ENCODE measurements at regions not wholly inside any gene's neighbourhood (a gene's known extent, or its start where the extent isn't known, plus 50 kb on each side); places are given as distances from the start of the nearest gene placed in this dataset.

DNA sequence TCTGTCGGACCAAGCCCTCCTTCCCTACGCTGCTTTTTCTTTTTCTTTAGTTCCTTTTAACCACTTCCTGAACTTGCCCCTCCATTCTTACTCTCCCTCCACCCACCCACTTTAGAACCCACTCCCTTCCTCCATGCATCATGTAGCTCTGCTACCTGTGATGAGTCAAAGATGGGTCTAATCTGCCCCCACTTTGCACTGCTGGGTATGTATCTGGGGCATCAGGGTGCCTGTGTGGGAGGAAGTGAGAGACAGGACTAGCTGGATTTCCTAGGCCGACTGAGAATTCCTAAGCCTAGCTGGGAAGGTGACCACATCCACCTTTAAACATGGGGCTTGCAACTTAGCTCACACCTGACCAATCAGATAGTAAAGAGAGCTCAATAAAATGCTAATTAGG lies 157.7 kb downstream of the SEC16B start:
- Mint-ChIP-seq H3K9me3 (peaks cover 26% of the 10 kb centered on the region), H3K4me3 (no peak overlapping the region), H3K27ac (no peak overlapping the region), H3K36me3 (no peaks in the 10 kb centered on the region), H3K4me1 (no peaks in the 10 kb centered on the region)
- no peak for DNase-seq (ENCODE audit: low spot score in 2 of 2)
- no peak for ATAC-seq

DNA sequence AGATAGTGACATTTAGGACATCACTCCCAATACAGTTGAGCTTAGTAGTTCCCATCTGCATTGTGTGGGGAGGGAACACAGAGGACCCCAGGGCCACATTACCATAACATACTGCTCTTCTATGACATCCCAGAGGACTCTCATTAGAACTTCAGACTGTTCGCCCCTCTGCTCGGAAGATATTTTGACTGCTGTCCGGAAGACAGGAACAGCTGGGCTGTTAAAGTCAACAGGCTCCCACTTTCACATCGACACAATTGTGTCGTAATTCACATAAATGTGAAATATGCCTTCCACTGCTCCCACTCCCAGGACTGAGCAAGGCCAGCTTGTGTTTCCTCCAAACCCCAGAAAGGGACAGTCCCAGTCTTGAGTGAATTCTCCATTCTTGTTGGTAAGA lies 158.4 kb downstream of the SEC16B start:
- ATAC-seq (no peak), DNase-seq (ENCODE audit: low spot score in 2 of 2) (no peak)
- H3K4me1 Mint-ChIP-seq = no peaks in the 10 kb centered on the region
- H3K27ac Mint-ChIP-seq = no peak overlapping the region
- H3K9me3 Mint-ChIP-seq = peaks cover 21% of the 10 kb centered on the region
- H3K4me3 Mint-ChIP-seq = no peak overlapping the region
- H3K36me3 Mint-ChIP-seq = no peaks in the 10 kb centered on the region

DNA sequence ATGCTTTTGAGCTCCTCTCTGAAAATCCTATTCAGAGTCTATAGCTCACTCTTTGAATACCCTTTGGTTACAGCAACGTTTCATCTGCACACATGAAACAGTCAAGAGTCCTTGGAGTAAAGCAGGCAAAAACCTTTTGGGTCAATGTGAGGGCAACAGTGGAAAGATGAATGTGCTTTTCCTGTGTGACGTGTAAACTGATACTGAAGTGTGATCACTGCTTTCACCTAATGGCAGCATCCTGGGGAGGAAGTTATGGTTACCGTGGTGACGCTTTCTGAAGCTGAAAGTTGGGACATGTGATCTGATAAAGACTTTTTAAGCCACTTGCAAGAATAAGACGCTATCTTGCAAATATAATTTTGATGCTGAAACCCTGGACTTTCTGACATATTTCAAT lies 160.0 kb downstream of the SEC16B start:
- no peak overlapping the region for H3K4me3 Mint-ChIP-seq
- DNase-seq (ENCODE audit: low spot score in 2 of 2) (no peak), ATAC-seq (no peak)
- H3K4me1 Mint-ChIP-seq = no peaks in the 10 kb centered on the region
- no peaks in the 10 kb centered on the region for H3K36me3 Mint-ChIP-seq
- peaks cover 18% of the 10 kb centered on the region for H3K9me3 Mint-ChIP-seq
- no peak overlapping the region for H3K27ac Mint-ChIP-seq

DNA sequence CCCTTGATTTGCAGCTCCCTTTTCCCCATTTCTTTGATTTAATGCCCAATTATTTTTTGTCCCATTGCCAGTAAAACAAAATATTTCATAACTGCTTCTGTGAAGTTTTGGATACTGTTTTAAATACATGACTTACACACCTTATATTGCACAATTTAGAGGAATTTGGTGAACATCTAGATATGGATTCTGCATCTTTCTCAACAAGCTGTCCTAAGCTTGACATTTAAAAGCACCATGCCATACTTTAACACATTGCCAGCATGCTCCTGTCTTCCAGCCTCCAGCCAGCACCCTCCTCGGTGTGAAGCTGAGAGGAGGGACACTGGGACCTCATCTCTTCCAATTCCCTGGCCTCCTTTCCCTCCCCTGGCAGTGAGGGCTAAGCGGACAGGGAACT lies 167.6 kb downstream of the SEC16B start:
- Mint-ChIP-seq H3K9me3 (peaks cover 16% of the 10 kb centered on the region), H3K4me3 (no peak overlapping the region), H3K4me1 (no peaks in the 10 kb centered on the region), H3K36me3 (no peaks in the 10 kb centered on the region), H3K27ac (no peak overlapping the region)
- DNase-seq (ENCODE audit: low spot score in 2 of 2) (no peak), ATAC-seq (no peak)

DNA sequence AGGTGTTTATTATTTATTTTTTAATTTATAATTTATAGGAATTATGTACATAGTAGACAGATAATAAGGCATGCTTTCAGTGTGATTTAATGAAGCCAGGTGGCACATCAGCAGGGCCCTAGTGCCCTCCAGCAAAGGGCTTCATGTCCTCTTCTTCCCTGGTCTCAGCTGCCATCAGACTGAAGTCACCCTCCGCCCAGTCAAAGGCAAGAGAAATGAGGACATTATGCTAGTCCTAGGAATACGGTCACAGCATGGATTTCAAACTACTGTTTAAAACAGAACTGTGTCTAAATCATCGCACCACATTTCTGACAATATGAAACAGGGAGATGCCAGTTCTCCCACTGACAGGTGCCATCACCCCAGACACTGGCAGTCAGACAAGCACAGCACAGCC lies 168.1 kb downstream of the SEC16B start:
- H3K9me3 Mint-ChIP-seq = peaks cover 21% of the 10 kb centered on the region
- no peak for ATAC-seq
- no peak overlapping the region for H3K4me3 Mint-ChIP-seq
- no peak for DNase-seq (ENCODE audit: low spot score in 2 of 2)
- H3K36me3 Mint-ChIP-seq = no peaks in the 10 kb centered on the region
- no peaks in the 10 kb centered on the region for H3K4me1 Mint-ChIP-seq
- H3K27ac Mint-ChIP-seq = no peak overlapping the region

DNA sequence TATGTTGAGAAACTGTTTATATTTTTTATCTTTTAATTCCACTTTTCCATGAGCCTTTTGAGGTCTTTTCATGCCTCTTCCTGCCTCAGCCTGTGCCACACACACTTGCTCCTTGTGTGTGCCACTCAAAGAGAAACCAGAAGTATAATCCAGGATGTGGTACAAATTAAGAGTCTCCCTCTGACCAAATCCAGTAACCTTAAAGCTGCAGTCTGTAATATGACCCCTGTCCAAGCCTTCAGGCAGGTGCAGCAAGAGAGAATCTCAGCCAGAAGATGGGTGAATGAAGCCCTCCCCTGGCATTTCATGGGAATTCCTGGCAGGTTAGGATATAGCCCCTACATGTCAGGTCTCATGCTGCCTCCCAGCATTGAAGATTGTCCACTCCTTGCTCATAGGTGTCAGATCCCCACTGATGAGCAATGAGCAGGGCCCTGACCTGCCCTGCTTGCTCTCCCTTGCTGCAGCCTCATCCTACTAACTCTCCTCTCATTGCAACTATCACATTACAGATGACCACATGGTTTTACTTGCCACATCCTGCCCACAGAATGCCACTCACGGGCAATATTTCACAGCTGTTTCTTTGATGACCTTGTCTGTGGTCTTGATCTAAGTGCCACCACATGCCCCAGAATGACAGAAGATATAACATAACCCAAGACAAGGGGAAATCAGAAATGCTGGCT lies 169.3 kb downstream of the SEC16B start:
- DNase-seq (ENCODE audit: low spot score in 2 of 2) (no peak), ATAC-seq (no peak)
- no peaks in the 10 kb centered on the region for H3K4me1 Mint-ChIP-seq
- peaks cover 21% of the 10 kb centered on the region for H3K9me3 Mint-ChIP-seq
- no peak overlapping the region for H3K4me3 Mint-ChIP-seq
- H3K36me3 Mint-ChIP-seq = no peaks in the 10 kb centered on the region
- H3K27ac Mint-ChIP-seq = no peak overlapping the region

DNA sequence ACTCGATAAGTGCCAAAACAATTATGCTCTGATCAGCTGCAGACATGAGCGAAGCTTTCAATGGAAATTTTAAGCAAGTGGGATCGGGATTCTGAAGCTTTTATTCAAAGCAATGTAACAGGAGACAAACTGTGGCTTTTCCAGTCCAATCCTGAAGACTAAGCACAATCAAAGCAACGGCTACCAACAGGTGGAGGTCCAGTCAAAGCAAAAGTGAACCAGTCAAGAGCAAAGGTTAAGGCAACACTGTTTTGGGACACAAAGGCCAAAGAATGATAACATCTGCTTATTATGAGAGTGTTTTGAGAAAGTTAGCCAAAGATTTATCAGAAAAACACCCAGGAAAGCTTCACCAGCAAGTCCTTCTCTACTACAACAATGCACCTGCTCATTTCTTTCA lies 170.1 kb downstream of the SEC16B start:
- Mint-ChIP-seq H3K27ac (no peak overlapping the region), H3K4me1 (no peaks in the 10 kb centered on the region), H3K4me3 (no peak overlapping the region), H3K9me3 (peaks cover 20% of the 10 kb centered on the region), H3K36me3 (no peaks in the 10 kb centered on the region)
- ATAC-seq = no peak
- no peak for DNase-seq (ENCODE audit: low spot score in 2 of 2)

DNA sequence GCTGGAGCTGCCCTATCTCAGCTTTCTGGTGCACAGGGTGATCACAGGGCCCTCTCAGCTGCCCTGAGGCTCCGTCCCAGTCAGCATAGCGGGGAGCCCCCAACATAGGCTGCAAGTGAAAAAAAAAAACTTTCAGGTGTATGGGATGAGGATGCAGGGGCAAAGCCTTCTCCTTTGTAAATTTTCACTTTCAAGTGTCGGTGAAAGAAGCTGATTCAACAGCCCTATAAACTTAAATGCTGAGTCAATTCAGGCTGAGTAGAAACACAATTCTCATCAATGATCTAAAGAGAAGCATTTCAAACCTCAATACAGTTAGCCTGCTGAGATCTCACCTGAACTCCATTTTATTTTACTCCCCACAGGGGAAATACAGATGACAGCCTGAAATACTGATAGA lies 171.2 kb downstream of the SEC16B start:
- Mint-ChIP-seq H3K4me3 (no peak overlapping the region), H3K27ac (no peak overlapping the region), H3K4me1 (no peaks in the 10 kb centered on the region), H3K9me3 (peaks cover 16% of the 10 kb centered on the region), H3K36me3 (no peaks in the 10 kb centered on the region)
- ATAC-seq (no peak), DNase-seq (ENCODE audit: low spot score in 2 of 2) (no peak)

DNA sequence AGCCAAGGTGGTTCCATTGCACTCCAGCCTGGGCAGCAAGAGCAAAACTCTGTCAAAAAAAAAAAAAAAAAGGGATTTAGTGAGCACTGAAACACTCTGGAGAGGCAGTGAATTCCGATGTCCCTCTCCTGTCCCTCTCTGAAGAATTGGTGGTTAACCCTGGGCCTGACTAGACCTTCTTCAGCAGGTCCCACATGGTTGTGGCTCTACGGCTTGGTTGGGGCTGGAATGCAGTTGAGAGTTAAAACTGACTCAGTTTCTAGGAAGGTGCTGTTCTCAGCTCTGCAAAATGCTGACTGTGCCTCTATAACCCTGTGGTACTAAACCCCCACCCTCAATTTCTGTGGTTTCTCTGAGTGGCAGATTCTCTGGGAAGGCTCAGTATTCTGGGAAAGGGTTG lies 173.3 kb downstream of the SEC16B start:
- H3K4me1 Mint-ChIP-seq = no peaks in the 10 kb centered on the region
- DNase-seq (ENCODE audit: low spot score in 2 of 2) (no peak), ATAC-seq (no peak)
- no peaks in the 10 kb centered on the region for H3K36me3 Mint-ChIP-seq
- no peak overlapping the region for H3K4me3 Mint-ChIP-seq
- peaks cover 19% of the 10 kb centered on the region for H3K9me3 Mint-ChIP-seq
- H3K27ac Mint-ChIP-seq = no peak overlapping the region

DNA sequence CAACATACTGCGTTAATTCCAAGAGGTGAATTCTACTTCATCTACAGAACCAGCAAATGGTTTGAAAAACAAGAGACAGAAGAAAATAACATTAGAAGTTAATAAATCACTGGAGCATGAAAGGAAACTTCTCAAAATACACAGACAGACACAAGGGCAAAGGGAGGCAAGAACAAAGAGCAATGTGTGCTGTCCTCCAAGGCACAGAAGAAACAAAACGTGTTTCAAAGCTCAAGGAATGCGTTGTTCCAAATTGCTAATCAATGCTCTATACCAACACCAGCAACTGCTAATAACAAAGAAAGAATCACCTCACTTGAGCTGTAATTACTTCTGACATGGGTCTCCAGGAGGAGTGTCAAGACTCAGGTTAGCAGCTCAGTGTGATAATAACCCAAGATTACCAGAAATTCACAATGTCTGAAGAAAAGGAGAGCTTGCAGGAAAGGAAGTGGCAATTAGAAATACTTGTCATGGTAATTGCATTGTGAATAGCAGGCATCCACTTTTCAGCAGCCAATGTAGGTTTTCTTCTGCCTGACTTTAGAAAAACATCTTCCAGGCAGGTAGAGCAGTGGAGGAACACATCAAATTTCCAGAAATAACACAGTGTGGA lies 175.4 kb downstream of the SEC16B start:
- Mint-ChIP-seq H3K4me1 (no peaks in the 10 kb centered on the region), H3K27ac (no peak overlapping the region), H3K9me3 (peaks cover 23% of the 10 kb centered on the region), H3K4me3 (no peak overlapping the region), H3K36me3 (no peaks in the 10 kb centered on the region)
- no peak for DNase-seq (ENCODE audit: low spot score in 2 of 2)
- ATAC-seq = no peak

DNA sequence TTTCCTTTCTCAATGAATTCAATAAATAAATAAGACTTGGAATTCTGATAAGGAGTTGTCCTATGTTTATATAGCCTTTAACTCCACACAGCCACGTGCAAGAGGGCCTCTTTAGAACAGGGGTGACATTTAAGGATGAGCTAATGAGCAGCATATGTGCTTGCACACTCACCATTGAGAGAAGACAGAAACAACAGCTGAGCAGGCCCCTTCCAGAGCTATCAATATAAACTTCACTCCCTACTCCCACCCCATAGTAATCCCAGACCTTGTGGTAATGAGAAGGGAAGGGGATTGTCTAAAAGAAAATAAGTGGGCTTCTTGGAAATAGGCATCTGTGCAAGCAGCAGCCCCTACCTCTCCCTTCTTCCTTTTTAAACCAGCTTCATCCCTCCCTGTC lies 176.0 kb downstream of the SEC16B start:
- ATAC-seq (no peak), DNase-seq (ENCODE audit: low spot score in 2 of 2) (no peak)
- H3K4me3 Mint-ChIP-seq = no peak overlapping the region
- no peak overlapping the region for H3K27ac Mint-ChIP-seq
- peaks cover 23% of the 10 kb centered on the region for H3K9me3 Mint-ChIP-seq
- H3K4me1 Mint-ChIP-seq = no peaks in the 10 kb centered on the region
- no peaks in the 10 kb centered on the region for H3K36me3 Mint-ChIP-seq

DNA sequence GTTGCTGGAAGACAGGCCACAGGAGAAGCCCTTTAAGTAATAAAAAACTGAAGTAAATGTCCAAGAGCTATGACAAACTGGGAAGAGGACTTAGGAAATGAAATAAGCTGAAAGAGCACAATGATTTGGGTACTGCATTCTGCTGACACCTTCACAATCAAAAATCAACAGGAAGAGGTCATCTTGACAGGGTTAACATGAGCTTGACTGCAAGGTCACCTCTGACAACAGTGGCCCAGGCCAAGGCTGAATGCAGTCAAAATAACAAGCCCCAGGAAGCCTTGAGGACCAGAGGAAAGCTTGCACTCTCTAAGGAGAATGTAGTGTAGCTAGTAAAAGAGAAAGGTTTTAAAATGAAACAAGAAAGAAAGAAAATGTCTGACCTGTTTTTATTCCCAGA lies 179.3 kb downstream of the SEC16B start:
- no peaks in the 10 kb centered on the region for H3K36me3 Mint-ChIP-seq
- H3K4me3 Mint-ChIP-seq = no peak overlapping the region
- ATAC-seq (no peak), DNase-seq (ENCODE audit: low spot score in 2 of 2) (no peak)
- H3K4me1 Mint-ChIP-seq = no peaks in the 10 kb centered on the region
- no peak overlapping the region for H3K27ac Mint-ChIP-seq
- H3K9me3 Mint-ChIP-seq = peaks cover 16% of the 10 kb centered on the region

DNA sequence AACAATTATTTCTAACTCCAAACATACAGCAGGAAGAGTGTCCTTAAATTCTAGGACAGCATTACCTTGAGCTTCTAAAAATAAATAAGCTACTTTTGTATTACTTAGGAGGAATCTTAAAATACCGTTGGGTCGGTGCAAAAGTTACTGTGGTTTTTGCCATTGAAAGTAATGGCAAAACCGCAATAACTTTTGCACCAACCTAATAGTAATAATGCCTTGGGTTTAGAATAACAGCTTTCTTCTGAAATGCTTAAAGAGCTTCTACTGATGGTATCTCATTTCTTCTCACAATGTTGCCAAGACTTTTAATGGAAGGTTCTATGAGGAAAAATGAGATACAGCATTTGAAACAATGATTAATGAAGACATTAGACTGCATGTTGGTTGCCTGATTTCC lies 179.9 kb downstream of the SEC16B start:
- Mint-ChIP-seq H3K4me1 (no peaks in the 10 kb centered on the region), H3K4me3 (no peak overlapping the region), H3K9me3 (peaks cover 16% of the 10 kb centered on the region), H3K36me3 (no peaks in the 10 kb centered on the region), H3K27ac (no peak overlapping the region)
- ATAC-seq (no peak), DNase-seq (ENCODE audit: low spot score in 2 of 2) (no peak)

DNA sequence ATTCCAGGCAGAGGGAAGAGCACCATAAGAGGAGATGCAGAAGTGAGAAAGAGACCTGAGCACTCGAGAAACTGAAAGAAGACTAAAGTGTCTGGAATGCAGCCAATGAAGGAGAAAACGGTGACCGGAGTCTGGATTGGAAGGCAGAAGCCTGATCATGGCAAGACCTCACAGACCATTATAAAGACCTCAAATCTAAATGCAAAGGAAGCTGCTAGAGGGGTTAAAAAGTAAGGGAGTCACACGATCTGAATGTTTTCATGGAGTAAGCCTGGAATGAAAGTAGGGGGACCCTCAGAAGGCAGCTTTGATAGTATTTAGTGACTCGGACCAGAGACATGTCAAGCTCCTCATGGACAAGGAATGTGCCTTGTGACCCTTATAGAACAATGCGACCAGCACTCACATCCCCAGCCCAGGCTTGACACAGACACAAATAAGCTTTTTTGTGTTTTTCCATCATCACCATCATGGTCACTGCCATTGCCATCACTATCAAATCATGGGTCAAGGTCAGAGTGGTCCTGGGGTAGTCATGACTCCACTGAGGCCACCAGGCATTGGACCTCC lies 183.6 kb downstream of the SEC16B start:
- no peaks in the 10 kb centered on the region for H3K36me3 Mint-ChIP-seq
- H3K4me1 Mint-ChIP-seq = no peaks in the 10 kb centered on the region
- H3K27ac Mint-ChIP-seq = no peak overlapping the region
- H3K4me3 Mint-ChIP-seq = no peak overlapping the region
- ATAC-seq (no peak), DNase-seq (ENCODE audit: low spot score in 2 of 2) (no peak)
- peaks cover 15% of the 10 kb centered on the region for H3K9me3 Mint-ChIP-seq

DNA sequence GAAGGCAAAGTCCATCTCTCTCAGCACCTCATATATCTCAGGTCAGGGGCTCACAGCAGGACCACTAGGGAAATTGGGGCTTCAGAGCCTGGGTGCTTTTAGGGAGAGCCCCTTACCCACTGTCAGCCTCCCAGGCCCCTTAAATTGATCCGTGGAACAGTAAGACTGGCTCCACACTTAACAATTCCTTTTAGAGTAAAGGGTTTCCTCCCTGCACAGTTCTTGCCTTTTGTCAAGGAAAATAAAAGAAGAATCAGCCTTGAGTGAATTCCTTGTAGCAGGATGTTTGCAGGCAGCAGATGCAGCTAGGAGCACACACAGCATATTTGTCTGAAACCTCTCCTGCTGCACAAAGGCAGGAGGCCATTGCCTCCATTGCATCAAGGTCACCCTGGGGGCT lies 184.9 kb downstream of the SEC16B start:
- H3K27ac Mint-ChIP-seq = no peak overlapping the region
- peaks cover 21% of the 10 kb centered on the region for H3K9me3 Mint-ChIP-seq
- no peaks in the 10 kb centered on the region for H3K36me3 Mint-ChIP-seq
- no peak for DNase-seq (ENCODE audit: low spot score in 2 of 2)
- no peaks in the 10 kb centered on the region for H3K4me1 Mint-ChIP-seq
- no peak overlapping the region for H3K4me3 Mint-ChIP-seq
- no peak for ATAC-seq

DNA sequence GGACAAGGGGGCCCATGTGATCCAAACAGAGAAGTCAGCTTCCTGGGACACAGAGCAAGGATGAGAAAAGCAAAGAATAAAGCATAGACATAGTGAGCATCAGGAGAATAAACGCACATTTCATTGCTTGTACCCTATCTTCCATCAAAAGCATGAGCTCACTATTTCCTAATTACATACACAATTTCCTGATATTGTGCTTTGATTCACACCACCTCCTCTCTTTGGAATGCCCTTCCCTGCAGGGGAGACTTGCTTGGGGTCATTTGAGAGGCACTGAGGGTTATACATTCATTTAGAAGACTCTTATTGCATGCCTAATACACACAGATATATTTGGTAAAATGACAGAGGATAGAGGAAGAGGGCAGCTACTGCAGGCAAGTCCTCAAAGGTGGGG lies 185.4 kb downstream of the SEC16B start:
- Mint-ChIP-seq H3K9me3 (peaks cover 21% of the 10 kb centered on the region), H3K4me3 (no peak overlapping the region), H3K36me3 (no peaks in the 10 kb centered on the region), H3K27ac (no peak overlapping the region), H3K4me1 (no peaks in the 10 kb centered on the region)
- DNase-seq (ENCODE audit: low spot score in 2 of 2) = no peak
- no peak for ATAC-seq
